ENCODE measurements at regions not wholly inside any gene's neighbourhood (a gene's known extent, or its start where the extent isn't known, plus 50 kb on each side); places are given as distances from the start of the nearest gene placed in this dataset.

DNA sequence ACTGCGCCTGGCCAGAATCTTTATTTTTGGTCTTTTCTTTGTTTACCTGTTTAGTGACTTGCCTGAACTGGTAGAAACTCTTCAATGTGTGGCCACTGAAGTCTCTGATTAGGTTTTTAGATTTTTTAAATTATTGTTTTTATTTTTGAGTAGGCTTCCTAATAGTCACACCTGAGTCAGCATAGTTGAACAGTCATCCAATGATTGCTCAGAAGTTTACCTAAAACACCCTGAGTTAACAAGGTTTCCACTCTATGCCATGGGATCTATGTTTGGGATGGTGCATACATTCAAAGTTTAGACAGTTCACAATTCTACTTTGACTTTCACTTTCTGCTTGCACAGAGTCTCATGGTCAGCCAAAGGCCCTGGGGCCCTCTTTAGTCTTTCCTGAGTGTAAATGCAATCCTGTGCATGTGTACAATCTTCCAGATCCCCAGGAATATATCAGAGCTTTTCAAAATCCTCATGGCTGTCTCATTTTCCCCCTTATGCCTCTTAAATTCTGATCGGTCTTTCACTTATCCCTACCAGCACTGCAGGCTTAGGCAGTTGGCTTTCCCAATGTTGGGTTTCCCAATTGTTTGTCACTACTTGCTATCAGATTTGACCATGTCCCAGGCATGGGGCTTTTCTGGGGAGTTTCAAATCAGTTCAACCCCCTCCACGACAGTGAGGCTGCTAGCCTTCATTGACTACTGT is 114.4 kb upstream of the RAB3GAP2 start:
- peaks cover 7 to 14% of the 10 kb centered on the region in 2 donors for H3K27me3 Mint-ChIP-seq
- intact Hi-C loops (cut with micrococcal nuclease): no loop called here
- peak overlapping the region in 1 of 7 donors; percentile 13 for H3K27ac Mint-ChIP-seq
- Histone ChIP-seq H3K4me3 (ENCODE audit: low read length in 2 of 2) (no peak overlapping the region), H3K27me3 (ENCODE audit: insufficient read depth, low read length) (no peaks in the 10 kb centered on the region), H3K27ac (ENCODE audit: low read depth, low read length) (no peak overlapping the region), H3K9me3 (ENCODE audit: control insufficient read depth in 1 of 2, low read length in 2 of 2) (no peaks in the 10 kb centered on the region), H3K4me1 (ENCODE audit: insufficient read depth, low read length) (no peaks in the 10 kb centered on the region), H3K36me3 (ENCODE audit: insufficient read depth, low read length) (no peaks in the 10 kb centered on the region)
- H3K36me3 Mint-ChIP-seq: no peaks in the 10 kb centered on the region
- DNase-seq: no peak
- H3K4me3 Mint-ChIP-seq: no peak overlapping the region
- ChIA-PET POLR2A (ENCODE audit: partially characterized antibody) (no interaction called here), CTCF (ENCODE audit: partially characterized antibody) (no interaction called here)
- H3K9me3 Mint-ChIP-seq: peaks cover 0 to 16% (median 7%) of the 10 kb centered on the region in 8 donors
- no peaks in the 10 kb centered on the region for H3K4me1 Mint-ChIP-seq

DNA sequence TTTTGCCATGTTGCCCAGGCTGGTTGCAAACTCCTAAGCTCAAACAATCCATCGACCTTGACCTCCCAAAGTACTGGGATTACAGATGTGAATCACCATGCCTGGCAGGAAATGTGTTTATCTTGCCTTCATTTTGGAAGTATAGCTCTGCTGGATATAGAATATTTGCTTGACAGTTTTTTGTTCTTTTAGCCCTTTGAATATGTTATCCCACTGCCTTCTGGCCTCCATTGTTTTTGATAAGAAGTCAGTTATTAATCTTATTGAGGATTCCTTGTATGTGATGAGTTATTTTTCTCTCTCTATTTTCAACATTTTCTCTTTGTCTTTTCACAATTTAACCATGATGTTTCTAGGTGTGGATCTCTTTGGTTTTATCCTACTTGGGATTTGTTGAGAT is 112.9 kb upstream of the RAB3GAP2 start:
- Histone ChIP-seq H3K4me1 (ENCODE audit: insufficient read depth, low read length) (no peaks in the 10 kb centered on the region), H3K27ac (ENCODE audit: low read depth, low read length) (no peak overlapping the region), H3K9me3 (ENCODE audit: control insufficient read depth in 1 of 2, low read length in 2 of 2) (no peaks in the 10 kb centered on the region), H3K27me3 (ENCODE audit: insufficient read depth, low read length) (no peaks in the 10 kb centered on the region), H3K4me3 (ENCODE audit: low read length in 2 of 2) (no peak overlapping the region), H3K36me3 (ENCODE audit: insufficient read depth, low read length) (no peaks in the 10 kb centered on the region)
- Mint-ChIP-seq H3K27ac (no peak overlapping the region), H3K27me3 (peaks cover 4 to 12% of the 10 kb centered on the region in 2 donors), H3K36me3 (no peaks in the 10 kb centered on the region), H3K4me1 (no peaks in the 10 kb centered on the region), H3K4me3 (no peak overlapping the region), H3K9me3 (peaks cover 0 to 18% (median 9%) of the 10 kb centered on the region in 8 donors)
- POLR2A ChIA-PET (ENCODE audit: partially characterized antibody): no interaction called here
- DNase-seq: no peak
- CTCF ChIA-PET (ENCODE audit: partially characterized antibody): no interaction called here
- intact Hi-C loops (cut with micrococcal nuclease): no loop called here

- CTCF ChIA-PET (ENCODE audit: partially characterized antibody): no interaction called here
- Mint-ChIP-seq H3K4me1 (no peaks in the 10 kb centered on the region), H3K9me3 (peaks cover 0 to 29% (median 9%) of the 10 kb centered on the region in 8 donors), H3K36me3 (no peaks in the 10 kb centered on the region), H3K4me3 (no peak overlapping the region), H3K27ac (no peak overlapping the region), H3K27me3 (peaks cover 6 to 7% of the 10 kb centered on the region in 2 donors)
- intact Hi-C loops (cut with micrococcal nuclease): no loop called here
- Histone ChIP-seq H3K27ac (ENCODE audit: low read depth, low read length) (no peak overlapping the region), H3K27me3 (ENCODE audit: insufficient read depth, low read length) (no peaks in the 10 kb centered on the region), H3K9me3 (ENCODE audit: control insufficient read depth in 1 of 2, low read length in 2 of 2) (no peaks in the 10 kb centered on the region), H3K4me3 (ENCODE audit: low read length in 2 of 2) (no peak overlapping the region), H3K4me1 (ENCODE audit: insufficient read depth, low read length) (no peaks in the 10 kb centered on the region), H3K36me3 (ENCODE audit: insufficient read depth, low read length) (no peaks in the 10 kb centered on the region)
- no peak for DNase-seq
- POLR2A ChIA-PET (ENCODE audit: partially characterized antibody): no interaction called here
Observed at GRCh38 chr1:220382994-220383393, 110.7 kb upstream of the RAB3GAP2 start.

DNA sequence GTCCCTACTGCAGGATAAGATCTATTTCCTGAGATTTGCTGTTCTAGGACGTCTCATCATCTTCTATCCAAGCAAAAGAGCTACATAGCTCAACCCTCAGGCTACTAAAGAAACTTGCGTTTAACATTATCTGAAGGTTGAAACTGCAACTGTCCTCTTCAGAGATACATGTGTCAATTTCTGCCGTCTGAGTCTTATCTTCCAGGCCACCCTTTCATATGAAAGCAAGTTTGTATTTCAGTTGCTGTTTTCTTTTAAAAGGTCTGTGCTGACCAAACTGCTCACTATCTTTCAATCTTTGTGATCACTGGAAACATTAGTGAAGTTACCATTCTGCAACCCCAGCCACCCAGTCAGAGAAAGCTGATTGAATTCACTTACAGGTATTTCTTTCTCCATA is 108.6 kb upstream of the RAB3GAP2 start:
- Histone ChIP-seq H3K36me3 (ENCODE audit: insufficient read depth, low read length) (no peaks in the 10 kb centered on the region), H3K4me1 (ENCODE audit: insufficient read depth, low read length) (no peaks in the 10 kb centered on the region), H3K4me3 (ENCODE audit: low read length in 2 of 2) (no peak overlapping the region), H3K27ac (ENCODE audit: low read depth, low read length) (no peak overlapping the region), H3K27me3 (ENCODE audit: insufficient read depth, low read length) (no peaks in the 10 kb centered on the region), H3K9me3 (ENCODE audit: control insufficient read depth in 1 of 2, low read length in 2 of 2) (no peaks in the 10 kb centered on the region)
- Mint-ChIP-seq H3K9me3 (peaks cover 2 to 20% (median 9%) of the 10 kb centered on the region in 8 donors), H3K4me1 (no peaks in the 10 kb centered on the region), H3K36me3 (no peaks in the 10 kb centered on the region), H3K27ac (no peak overlapping the region), H3K27me3 (peaks cover 8 to 13% of the 10 kb centered on the region in 2 donors), H3K4me3 (no peak overlapping the region)
- intact Hi-C loops (cut with micrococcal nuclease): no loop called here
- no peak for DNase-seq
- ChIA-PET POLR2A (ENCODE audit: partially characterized antibody) (no interaction called here), CTCF (ENCODE audit: partially characterized antibody) (no interaction called here)

DNA sequence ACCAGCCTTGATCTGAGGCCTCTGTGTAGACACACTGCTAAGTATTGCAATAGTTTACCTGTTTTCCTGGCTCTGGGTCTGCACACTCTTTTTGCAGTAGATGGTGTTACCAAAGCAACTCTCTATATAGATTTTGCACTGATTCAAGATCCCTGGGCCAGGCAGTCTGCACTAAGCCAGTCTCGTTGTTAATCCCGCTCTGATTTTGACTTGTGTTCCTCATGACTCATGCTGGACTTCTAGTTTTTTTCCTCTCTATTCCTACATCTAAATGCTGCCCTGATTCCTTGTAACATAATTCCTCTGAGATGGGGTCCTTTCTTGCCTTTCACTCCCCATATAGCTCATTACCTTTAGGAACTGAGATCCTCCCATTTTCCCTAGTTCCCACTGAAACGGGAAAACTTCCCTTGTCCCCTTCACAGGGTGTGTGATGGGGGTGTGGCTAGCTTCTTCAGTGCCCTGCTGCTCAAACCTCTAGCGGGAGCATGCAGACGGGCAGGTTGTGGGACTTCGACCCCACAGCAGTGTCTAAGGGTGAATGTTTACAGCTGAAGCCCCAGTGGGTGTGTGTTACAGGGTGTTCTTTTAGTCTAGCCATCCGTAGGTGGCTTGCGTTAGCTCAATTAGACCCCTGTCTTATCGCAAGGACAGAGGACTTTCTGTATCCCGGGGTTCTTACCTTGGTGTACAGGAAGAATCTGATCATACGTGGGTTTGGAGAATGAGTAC is 106.5 kb upstream of the RAB3GAP2 start:
- POLR2A ChIA-PET (ENCODE audit: partially characterized antibody): no interaction called here
- CTCF ChIA-PET (ENCODE audit: partially characterized antibody): no interaction called here
- Histone ChIP-seq H3K4me1 (ENCODE audit: insufficient read depth, low read length) (no peaks in the 10 kb centered on the region), H3K36me3 (ENCODE audit: insufficient read depth, low read length) (no peaks in the 10 kb centered on the region), H3K27me3 (ENCODE audit: insufficient read depth, low read length) (no peaks in the 10 kb centered on the region), H3K4me3 (ENCODE audit: low read length in 2 of 2) (no peak overlapping the region), H3K9me3 (ENCODE audit: control insufficient read depth in 1 of 2, low read length in 2 of 2) (no peaks in the 10 kb centered on the region), H3K27ac (ENCODE audit: low read depth, low read length) (no peak overlapping the region)
- Mint-ChIP-seq H3K27ac (no peak overlapping the region), H3K27me3 (peaks cover 11 to 15% of the 10 kb centered on the region in 2 donors), H3K36me3 (no peaks in the 10 kb centered on the region), H3K4me3 (no peak overlapping the region), H3K9me3 (peaks cover 0 to 18% (median 4%) of the 10 kb centered on the region in 8 donors), H3K4me1 (no peaks in the 10 kb centered on the region)
- DNase-seq: no peak
- intact Hi-C loops (cut with micrococcal nuclease): no loop called here

DNA sequence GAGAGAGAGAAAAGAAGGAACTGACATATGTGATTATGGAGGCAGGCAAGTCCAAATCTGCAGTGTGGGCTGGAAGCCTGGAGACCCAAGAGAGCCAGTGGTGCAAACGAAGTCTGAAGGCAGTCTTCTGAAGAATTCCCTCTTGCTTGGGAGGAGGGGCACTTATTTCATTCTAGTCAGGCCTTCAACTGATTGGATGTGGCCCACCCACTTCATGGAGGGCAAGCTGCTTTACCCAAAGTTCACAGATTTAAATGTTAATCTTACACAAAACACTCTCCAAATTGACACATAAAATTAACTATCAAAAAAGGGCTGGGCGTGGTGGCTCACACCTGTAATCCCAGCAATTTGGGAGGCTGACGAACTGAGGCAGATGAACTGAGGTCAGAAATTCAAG is 103.5 kb upstream of the RAB3GAP2 start:
- Histone ChIP-seq H3K27me3 (ENCODE audit: insufficient read depth, low read length) (no peaks in the 10 kb centered on the region), H3K36me3 (ENCODE audit: insufficient read depth, low read length) (no peaks in the 10 kb centered on the region), H3K27ac (ENCODE audit: low read depth, low read length) (no peak overlapping the region), H3K4me1 (ENCODE audit: insufficient read depth, low read length) (no peaks in the 10 kb centered on the region), H3K9me3 (ENCODE audit: control insufficient read depth in 1 of 2, low read length in 2 of 2) (no peaks in the 10 kb centered on the region), H3K4me3 (ENCODE audit: low read length in 2 of 2) (no peak overlapping the region)
- H3K4me3 Mint-ChIP-seq: no peak overlapping the region
- no peaks in the 10 kb centered on the region for H3K36me3 Mint-ChIP-seq
- CTCF ChIA-PET (ENCODE audit: partially characterized antibody): no interaction called here
- H3K9me3 Mint-ChIP-seq: peaks cover 0 to 18% (median 2%) of the 10 kb centered on the region in 8 donors
- H3K27ac Mint-ChIP-seq: no peak overlapping the region
- POLR2A ChIA-PET (ENCODE audit: partially characterized antibody): no interaction called here
- H3K27me3 Mint-ChIP-seq: peaks cover 10 to 15% of the 10 kb centered on the region in 2 donors
- intact Hi-C loops (cut with micrococcal nuclease): no loop called here
- no peaks in the 10 kb centered on the region for H3K4me1 Mint-ChIP-seq
- DNase-seq: no peak

DNA sequence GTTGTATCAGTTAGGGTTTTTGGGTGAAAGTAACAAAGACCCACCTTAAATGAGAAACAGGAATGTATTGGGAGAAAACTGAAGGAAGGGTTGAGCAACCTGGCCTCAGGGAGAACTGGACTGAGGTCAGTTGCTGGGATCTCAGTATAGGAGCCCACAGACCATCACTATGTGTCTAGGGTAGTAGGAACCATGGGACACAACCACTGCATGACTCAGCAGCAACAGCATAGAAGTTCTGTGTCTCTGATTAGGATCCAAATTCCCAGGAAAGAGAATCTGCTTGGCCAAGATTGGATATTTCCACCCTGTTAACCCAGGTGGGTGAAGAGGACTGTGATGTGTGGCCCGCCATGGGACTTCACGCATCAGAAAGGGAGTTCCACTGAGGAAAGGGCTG is 102.2 kb upstream of the RAB3GAP2 start:
- DNase-seq: no peak
- Histone ChIP-seq H3K4me3 (ENCODE audit: low read length in 2 of 2) (no peak overlapping the region), H3K9me3 (ENCODE audit: control insufficient read depth in 1 of 2, low read length in 2 of 2) (no peaks in the 10 kb centered on the region), H3K27ac (ENCODE audit: low read depth, low read length) (no peak overlapping the region), H3K4me1 (ENCODE audit: insufficient read depth, low read length) (no peaks in the 10 kb centered on the region), H3K27me3 (ENCODE audit: insufficient read depth, low read length) (no peaks in the 10 kb centered on the region), H3K36me3 (ENCODE audit: insufficient read depth, low read length) (no peaks in the 10 kb centered on the region)
- Mint-ChIP-seq H3K4me3 (no peak overlapping the region), H3K27me3 (peaks cover 8 to 16% of the 10 kb centered on the region in 2 donors), H3K36me3 (no peaks in the 10 kb centered on the region), H3K4me1 (no peaks in the 10 kb centered on the region), H3K9me3 (peaks cover 0 to 12% (median under 1%) of the 10 kb centered on the region in 8 donors), H3K27ac (no peak overlapping the region)
- POLR2A ChIA-PET (ENCODE audit: partially characterized antibody): no interaction called here
- CTCF ChIA-PET (ENCODE audit: partially characterized antibody): no interaction called here
- intact Hi-C loops (cut with micrococcal nuclease): no loop called here

All from CD4-positive, alpha-beta memory T cell (primary cell).